GM04504 (cell line): ENCODE measurements at regions not wholly inside any gene's neighbourhood (a gene's known extent, or its start where the extent isn't known, plus 50 kb on each side); places are given as distances from the start of the nearest gene placed in this dataset.

Source experiments
- DNase-seq: peaks from one replicate; pipeline ENCODE4 v3.0.0-alpha.2; 2012; ENCODE audit warnings: low read depth

DNA sequence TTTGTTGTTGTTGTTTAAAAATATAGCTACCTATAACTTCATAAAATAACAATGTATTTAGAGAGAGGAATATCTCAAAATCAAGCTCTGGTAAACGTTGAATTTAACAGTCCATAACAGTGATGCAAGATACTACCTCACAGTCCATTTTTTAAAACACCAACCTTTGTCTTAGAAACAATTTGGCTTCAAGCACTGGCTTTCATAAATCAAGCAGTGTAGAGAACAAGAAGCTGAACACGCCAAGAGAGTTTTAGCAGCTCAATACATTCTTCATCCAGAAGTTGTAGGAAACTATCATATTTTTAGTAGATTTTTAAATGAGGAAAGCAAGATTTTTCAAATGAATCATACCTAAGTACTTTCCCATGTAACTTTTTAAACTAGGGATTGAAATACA is 334.3 kb upstream of the ADAMTS5 start:
- no peak for DNase-seq

DNA sequence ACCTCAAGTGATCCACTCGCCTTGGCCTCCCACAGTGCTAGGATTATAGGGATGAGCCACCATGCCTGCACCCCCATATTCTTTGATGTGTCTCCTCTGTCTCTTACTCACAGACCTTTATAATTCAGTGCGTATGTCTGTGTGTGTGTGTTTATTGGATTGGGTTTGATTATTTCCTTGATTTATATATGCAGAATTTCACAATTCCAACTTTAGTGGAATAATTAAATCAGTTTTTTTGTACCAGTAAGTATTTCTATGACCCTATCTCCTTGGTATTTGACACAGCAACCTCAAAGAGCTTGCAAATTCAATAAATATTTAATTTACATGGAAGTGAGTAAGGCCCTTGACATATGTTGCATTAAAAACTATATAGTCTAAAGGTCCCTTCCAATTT is 333.9 kb upstream of the ADAMTS5 start:
- DNase-seq, result peak; percentile 56

DNA sequence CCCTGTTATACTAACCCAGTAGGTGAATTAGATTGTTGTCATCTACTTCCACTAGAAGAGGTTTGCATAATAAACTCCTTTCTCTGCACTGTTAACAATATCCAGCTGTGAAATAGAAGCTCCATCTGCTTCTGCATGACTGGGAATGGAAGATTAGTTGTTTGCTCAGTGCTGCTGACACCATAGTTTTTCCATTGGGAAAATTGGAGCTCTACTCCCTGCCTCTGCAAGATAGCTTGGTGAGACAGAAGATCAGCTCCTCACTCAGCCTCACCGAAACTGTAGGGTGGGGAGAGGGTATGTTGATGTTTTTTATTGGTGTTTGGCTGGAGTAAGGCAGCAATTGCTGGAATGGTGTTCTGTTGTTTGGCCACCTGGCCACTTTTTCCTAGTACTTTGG is 331.6 kb upstream of the ADAMTS5 start:
- no peak for DNase-seq

DNA sequence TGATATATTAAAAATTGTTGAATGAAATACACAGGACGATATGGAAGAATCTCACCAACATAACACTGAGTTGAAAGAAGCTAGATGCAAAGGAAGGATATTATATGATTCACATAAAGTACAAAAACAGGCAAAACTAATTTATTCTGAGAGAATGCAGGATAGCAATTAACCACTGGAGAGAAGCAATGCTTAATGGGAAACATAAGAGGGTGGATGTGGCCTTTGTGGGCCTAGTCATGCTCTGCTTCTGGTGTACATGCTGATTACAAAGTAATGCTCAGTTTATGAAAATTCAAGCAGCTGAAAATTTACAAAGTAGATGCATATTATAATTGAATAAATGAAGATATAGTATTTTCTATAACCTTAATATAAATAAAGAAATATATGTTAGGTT is 326.4 kb upstream of the ADAMTS5 start:
- DNase-seq, result no peak

DNA sequence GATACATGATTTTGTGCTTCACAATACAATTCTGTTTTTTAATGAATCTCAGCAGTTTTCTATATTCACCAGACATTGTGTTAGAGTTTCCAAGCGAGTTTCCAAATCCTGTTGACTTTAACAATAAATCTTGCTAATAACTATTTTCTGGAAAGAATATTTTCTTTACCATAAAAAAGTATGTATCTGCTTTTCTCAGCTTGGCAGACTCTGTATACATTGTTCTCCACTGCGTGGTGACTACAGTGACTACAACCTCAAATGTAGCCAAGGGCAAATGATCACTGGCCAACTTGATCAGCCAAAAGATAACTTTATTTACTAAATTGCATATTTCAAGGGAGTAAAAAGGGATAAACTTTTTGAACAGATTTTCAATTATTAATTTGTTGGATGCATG is 325.9 kb upstream of the ADAMTS5 start:
- no peak for DNase-seq

DNA sequence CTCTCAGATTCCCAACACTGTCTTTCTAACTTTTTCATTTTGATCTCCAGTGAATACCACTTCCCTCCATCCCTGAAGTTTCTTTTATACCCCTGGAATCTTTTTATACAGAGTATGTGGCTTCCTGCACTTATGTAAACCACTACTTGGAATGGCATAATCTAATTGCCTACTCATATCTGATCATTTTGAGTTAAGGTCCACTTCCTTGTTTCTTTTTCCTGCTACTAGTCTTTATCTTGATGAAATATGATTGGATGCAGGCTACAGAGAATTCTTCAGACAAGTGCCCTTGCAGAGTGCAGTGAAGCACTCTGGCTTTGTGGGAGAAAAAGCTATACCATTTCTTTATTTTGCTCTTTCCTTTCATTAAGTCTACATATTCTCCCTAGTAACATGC is 325.3 kb upstream of the ADAMTS5 start:
- DNase-seq, result no peak

DNA sequence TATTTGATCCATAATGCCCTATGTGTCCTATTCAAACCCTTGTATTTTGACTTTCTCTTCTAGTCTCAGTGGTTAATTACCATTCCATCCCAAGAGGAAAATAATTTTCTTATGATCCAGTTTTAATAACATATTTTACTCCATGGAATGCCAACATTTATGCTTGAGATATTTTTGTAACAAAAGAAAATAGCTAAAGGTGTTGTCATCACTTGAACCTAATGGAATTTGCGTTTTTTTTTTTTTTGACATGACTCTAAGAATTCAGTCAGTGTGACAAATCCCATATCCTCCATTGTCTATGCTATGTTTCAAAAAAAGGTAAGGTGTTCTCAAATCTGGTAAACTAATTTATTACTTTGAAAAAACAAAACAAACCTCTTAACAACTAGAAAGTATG is 324.1 kb upstream of the ADAMTS5 start:
- no peak for DNase-seq

DNA sequence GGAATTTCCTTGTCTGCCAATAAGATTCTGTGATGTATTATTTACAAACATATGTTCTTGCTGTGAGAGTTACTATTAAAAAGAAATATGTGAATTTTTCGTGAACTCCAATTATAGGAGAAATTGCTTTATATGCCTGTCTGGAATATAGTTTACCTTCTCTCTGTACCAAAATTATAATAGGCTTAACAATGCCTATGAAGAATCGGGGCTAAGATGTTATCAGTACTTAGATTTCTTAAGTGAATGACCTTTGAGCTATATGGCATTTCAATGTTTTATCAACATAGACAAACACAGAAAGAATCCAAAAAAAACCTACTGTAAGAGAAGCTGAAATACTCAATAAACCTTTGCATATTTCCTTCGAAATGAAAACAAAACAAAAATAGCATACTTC is 323.1 kb upstream of the ADAMTS5 start:
- DNase-seq, result no peak

DNA sequence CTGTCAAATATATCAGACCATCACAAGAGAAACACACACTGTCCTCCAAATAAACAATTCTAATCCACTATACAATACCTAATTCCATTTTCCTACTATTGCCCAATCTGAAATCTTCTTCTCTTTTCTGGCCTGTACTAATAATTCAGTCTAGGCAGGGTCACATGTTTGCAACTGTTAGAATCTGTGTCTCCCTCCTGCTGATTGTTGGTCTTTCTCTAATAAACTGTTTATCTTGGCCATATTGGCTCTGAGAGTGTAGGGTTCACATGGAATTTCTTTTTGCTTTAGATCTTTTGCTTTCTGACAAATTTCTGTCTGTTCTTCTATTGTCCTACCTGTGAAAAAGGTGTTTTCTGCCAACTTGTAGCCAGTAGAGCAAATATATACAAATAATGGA is 319.9 kb upstream of the ADAMTS5 start:
- DNase-seq, result no peak

DNA sequence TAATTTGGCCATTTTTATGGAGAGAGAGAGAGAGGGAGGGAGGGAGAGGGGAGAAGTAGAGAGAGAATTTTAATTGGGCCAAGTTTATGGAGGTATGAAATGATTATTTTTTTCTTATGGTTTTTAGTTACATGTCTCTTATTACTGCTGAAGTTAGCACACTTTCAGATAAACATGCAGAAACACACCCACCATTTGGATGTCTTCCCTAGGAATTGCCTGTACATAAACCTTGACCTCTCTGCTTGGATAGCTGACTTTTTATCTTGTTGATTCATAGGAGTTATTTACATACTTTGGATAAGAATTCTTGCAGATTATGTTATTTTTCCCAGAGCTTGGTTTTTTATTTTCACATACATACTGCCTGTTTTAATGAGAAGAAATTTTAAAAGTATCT is 310.2 kb upstream of the ADAMTS5 start:
- DNase-seq, result no peak

DNA sequence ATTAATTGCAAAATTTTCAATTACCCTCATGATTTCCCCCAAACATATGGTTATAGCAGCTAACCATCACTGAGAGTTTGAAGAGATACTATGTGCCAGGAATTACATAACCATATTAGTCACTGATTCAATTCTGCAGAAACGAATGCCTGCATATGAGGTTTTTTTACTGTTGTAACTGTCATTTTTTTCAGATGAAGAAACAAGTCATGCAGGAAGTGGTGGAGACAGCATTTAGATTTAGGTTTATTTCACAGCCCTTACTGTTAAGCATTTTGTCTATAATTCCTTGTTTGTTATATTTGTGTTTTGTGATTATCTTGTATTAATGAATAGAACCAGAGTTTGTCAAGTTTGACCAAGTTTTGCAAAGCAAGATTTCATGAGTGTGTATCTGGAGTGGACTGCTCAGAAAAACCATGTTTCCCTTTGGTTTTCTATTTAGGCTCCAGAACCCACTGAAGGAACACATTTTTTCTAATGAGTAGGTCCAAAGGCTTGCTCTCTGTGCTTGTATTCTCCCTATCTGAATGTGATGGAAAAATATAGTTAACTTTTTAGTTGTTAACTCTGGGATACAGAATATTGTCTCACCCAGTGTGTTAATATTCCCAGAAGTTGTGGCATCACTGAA is 308.5 kb upstream of the ADAMTS5 start:
- peak; percentile 69 for DNase-seq

DNA sequence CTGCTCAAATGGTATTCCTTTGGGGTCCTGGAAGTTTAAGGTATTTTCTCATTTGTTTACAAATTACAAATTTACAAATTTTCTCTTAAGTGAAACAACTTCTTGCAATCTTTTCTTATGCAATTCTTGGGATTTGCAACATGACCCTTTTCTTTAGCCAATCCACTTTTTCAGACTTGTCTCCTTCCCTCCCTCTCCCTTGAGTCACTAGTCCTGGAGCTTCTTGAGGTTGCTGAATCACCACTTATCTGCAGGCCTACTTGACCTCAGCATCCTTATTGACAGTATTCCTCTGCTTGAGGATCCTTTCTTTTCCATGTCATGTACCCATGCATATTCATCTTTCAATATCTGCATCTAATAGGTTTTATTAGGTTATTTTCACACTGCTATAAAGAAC is 302.8 kb upstream of the ADAMTS5 start:
- DNase-seq, result peak; percentile 70

DNA sequence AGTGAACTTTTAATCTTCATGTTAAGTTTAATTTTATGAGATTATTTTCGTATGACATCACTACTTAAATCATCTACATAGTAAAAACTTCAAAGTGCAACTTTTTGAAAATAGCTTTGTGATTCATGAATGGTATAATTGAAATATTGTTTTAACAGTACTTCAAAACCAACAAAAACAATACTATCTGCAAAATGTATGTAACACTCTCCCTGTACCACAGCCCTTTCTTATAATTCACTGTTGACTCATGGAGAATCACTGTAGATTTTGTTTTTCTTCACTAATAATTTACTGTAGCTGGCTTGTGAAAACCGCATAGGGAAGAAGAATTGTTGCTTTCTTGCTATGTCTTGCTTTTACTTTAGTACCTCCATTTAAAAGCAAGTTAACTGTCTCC is 301.4 kb upstream of the ADAMTS5 start:
- peak; percentile 44 for DNase-seq

DNA sequence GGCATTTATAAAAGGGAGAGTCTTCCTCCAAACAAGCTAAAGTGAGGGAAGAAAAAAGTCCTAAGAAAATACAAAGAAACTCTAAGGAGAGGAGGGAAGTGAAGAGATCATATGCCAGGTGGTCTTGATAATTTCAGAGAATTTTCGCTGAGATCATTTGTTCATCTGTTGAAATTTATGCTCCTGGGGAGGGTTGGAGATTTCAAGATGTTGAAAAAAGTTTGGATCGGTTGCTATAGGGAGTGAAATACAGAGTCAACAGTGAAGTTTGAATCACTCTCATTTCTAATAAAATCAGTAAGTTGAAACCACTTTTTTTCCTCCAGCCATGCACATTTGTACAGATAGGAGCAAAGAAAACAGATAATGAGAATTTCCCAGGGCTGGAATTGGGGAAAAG is 299.1 kb upstream of the ADAMTS5 start:
- no peak for DNase-seq

DNA sequence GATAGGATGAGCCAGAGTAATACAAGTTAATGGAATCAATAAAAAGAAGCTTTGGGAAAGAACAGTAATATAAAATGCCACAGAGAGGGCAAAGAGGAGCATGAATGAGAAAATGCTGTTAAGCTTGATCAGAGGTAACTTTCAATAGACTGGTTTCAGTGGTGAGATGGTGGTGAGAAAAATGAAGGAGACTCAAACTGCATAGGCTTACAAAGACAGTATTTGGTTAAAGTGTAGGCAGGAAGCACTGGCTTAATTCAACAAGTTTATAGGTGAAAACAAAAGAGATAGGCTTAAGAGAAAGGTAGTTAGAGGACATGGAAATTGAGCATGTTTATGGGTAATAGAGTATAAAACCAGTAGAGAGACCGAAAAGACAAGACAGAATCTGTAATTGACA is 298.6 kb upstream of the ADAMTS5 start:
- no peak for DNase-seq

DNA sequence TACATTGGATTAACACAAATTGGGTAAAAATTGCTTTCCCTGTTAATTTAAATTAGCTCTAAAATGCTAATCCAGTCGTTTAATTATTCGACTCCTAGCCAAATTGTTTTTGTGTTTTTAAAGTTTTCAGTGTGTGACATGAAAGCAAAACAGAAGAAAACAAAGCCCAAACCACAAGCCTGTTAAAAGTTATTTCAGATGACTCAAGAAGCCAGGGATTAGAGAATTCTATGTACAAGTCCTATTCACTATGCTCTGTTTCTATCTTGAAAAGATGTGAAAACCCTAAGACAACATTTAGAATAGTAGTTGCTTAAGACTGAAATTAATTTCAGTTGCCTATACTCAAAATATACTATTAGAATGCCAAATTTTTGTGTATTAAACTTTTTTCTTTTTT is 294.8 kb upstream of the ADAMTS5 start:
- no peak for DNase-seq

DNA sequence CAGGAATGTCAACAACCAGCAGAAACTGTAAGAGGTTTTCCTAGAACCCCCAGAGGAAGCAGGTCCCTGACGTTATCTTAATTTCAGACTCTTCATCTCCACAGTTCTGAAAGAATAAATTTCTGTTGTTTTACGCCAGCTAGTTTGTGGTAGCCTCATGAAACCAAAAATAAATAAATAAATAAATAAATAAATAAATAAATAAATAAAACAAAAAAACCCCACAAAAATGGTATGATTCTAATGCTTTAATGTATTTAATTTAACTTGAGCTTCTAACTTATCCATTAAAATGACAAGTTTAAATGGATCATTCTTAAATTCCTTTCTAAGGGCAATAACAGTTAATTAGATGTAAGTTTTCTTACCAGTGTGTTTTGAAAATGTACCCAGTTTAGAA is 293.8 kb upstream of the ADAMTS5 start:
- DNase-seq, result no peak

DNA sequence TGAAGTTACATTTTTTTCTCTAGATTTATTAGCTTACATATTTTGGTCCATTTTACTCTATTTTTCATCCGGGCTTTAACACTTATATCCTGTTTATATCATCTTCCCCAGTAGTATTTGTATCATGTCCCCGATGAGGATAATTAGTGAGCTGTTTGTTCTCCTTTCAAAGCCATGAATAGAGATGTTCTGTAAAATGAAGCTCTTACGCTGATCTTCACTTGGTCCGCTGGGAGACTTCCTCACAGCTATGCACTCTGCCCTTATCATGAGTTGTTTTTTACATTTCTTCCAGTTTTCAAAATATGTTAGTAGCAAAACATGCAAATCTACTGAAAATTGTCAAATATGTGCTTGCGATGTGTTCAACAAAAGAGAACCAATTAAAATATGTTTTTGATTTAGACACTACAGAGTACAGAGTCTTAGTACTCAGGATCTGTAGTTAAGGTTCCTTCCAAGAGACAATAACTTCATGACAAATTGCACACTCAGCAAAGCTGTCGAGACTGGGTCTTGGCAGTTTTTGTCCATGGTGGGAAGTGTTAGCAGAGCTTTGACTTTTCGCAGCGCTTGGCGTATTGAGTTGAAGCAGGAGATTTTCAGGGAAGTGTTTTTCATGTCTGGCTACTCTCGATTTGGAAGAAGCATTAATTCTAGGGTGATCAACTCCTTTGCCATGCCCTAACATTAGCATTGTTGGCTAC is 292.0 kb upstream of the ADAMTS5 start:
- no peak for DNase-seq

DNA sequence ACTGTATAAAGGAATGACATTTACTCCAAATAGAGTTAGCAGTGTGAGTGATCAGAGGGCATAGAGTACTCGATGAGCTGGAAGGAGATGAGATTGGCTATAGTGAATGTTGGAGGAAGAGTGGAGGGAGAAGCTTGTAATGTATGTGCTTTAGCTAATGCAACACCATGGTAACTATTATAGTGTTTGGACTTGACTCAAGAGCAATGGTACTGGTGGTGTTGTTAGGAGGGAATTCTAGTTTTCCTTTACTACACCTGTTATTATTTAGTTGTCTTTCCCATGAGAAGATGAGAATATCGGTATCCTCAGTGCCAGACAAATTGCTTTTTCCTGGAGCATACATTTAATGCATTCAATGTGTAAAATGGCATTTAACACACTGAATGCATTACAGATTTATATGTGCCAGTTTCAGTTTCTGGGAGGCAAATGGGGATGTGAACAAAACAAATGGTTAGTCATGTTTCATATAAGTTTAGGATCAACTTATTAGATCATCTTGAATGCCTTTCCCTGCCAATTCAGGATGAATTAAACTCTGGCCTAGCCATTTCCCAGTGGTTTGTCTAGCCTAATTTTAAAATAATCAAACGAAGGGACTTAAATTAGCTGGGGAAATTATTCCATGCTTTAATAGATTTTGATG is 291.1 kb upstream of the ADAMTS5 start:
- DNase-seq, result no peak

DNA sequence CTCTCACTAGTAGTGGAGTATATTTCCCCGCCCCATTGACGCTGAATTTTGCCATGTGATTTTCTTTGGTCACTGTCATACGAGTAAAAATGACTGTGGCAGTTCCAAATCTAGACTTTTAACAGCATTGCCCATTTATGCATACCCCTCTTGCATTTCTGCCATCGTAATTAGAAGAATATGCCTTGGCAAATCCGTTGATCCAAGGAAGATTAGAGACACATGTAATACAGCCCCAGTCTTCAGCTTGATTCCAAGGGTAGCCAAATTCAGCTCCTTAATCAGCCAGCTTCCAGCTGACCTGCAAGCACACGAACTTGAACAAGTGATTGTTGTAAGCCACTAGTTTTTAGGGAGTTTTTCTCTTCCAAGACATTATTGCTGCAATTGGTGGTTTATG is 290.3 kb upstream of the ADAMTS5 start:
- DNase-seq, result no peak

DNA sequence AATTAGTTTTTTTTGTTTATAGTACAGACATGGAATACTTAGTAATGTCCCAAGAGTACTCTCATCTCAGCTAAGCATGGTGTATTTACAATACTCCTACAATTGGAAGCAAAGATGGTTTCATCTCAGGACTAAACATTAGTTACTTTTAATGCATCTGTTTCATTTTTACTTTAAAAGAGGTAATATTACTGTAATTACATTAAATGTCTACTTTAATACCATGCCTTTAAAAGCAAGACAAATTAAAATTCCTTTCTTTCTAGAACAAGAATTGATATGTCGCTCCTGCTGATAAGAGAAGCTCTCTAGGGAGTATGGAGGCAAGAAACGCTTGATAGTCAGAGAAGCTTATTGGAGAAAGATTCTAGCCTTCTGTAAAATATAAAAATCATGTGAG is 284.9 kb upstream of the ADAMTS5 start:
- no peak for DNase-seq

DNA sequence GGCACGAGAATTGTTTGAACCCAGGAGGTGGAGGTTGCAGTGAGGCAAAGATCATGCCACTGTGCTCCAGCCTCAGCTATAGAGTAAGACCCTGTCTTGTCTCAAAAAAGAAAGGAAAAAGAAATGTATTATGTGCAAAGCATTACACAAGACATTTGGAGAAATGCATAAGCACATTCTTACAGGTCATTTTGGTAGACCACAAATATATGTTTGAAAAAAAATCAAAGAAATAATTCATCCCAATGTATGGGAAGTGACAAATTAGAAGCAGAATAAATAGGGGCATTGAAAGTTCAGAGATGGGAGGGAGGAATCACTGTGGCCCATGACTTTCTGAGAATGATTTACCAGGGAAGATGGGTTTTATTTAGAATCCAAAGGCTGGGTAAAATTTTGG is 283.5 kb upstream of the ADAMTS5 start:
- no peak for DNase-seq

DNA sequence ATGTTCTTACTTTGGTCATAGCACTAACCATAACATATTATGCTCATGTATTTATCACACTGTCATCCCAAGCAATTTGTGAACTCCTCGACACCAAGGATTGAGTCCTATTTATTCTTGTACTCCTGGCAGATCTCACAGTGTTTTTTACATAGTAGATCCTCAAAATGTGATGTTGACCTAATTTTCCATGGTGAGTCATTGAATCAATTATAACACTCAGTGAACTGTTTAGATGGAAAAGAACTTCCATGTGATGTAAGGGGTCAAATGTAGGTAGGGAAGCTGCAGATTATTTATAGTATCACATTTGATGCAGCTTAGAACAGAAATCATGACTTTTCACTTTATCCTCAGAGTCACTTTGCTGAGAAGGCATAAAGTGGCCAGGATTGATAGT is 281.9 kb upstream of the ADAMTS5 start:
- no peak for DNase-seq

DNA sequence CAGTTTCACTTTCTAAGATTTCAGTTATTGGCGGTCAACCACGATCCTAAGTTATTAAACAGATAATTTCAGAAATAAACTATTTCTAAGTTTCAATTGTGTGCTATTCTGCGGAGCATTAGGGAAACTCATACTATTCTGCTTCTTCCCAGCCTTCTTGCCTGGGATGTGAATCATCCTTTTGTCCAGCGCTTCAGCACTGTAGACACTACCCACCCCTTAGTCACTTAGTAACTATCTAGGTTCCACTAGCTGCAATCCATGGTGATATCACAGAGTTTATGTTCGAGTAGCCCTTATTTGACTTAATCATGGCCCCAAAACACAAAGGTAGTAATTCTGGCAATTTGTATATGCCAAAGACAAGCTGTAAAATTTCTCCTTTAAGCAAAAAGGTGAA is 279.9 kb upstream of the ADAMTS5 start:
- DNase-seq, result no peak
